ENCODE measurements at regions not wholly inside any gene's neighbourhood (a gene's known extent, or its start where the extent isn't known, plus 50 kb on each side); places are given as distances from the start of the nearest gene placed in this dataset.
"Not testable (repeated sequence)": the region's sequence is repeated elsewhere in the genome, so short reads cannot be mapped to it uniquely, and the experiment has no call there.

- TF ChIP-seq POLR2A, CTCF (IDR thresholded peaks at IDR 0.05): not testable (repeated sequence)
Observed at GRCh38 chr9:138179003-138179402, 301.4 kb downstream of the CACNA1B start.

Measured in prostate gland (tissue), 2 donors.